BJ (cell line): ENCODE measurements at regions not wholly inside any gene's neighbourhood (a gene's known extent, or its start where the extent isn't known, plus 50 kb on each side); places are given as distances from the start of the nearest gene placed in this dataset.

ENCODE experiments used
- CTCF ChIA-PET: fragments of 350-600 bp; formaldehyde crosslinking; extraction: SDS; loops from one replicate; lab custom pipeline; 2021; ENCODE audit warnings: antibody characterized with exemption, inconsistent platforms; lab: Yijun Ruan, JAX
- POLR2A ChIA-PET: fragments of 300-600 bp; sonication (Branson Sonifier 250); formaldehyde crosslinking; extraction: SDS; loops from one replicate; lab custom pipeline; 2021; ENCODE audit warnings: antibody characterized with exemption; lab: Charles Lee
- DNase-seq: peaks from one replicate; pipeline ENCODE4 v3.0.0-alpha.2; 2011; ENCODE audit warnings: low read depth
- H3K27me3 ChIP-seq: 2 replicates; pipeline ENCODE4 v1.6.0; 2011; ENCODE audit warnings: low read length; ENCODE audit not compliant: control insufficient read depth, insufficient read depth
- H3K36me3 ChIP-seq: 2 replicates; pipeline ENCODE4 v1.5.1; 2011; ENCODE audit warnings: low read length; ENCODE audit not compliant: control insufficient read depth, insufficient read depth
- H3K4me3 ChIP-seq: 2 replicates; pipeline ENCODE4 v1.5.1; 2011; ENCODE audit warnings: low read depth, mild to moderate bottlenecking, control low read depth, low read length
- TF ChIP-seq, protein P1 (sequence below): IDR thresholded peaks from 2 replicates; pipeline ENCODE4 v1.5.1; 2011; ENCODE audit warnings: low read depth, mild to moderate bottlenecking, control low read depth, inconsistent platforms, low read length, moderate library complexity; ENCODE audit not compliant: insufficient read depth

DNA sequence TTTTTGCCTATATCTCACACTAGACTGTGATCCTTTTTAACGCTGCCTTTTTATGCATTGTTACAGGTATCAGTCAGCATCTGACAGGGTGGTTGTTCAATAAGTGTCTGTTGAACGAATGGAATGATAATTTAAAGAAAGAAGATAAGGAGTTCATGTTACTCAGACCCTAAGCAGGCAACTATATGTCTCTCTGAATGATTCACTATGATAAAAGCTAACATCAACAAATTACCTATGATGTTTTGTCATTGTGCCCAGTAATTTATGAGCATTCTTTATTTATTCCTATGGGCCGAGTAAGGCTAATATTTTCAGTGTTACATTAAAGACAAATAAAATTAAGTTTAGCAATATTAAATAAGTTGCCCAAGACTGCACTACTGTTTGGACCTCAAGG, 435.0 kb upstream of the KIF2B start:
- Histone ChIP-seq H3K4me3 (no peak overlapping the region), H3K27me3 (no peaks in the 10 kb centered on the region), H3K36me3 (no peaks in the 10 kb centered on the region)
- ChIA-PET POLR2A (no interaction called here), CTCF (no interaction called here)
- no peak for DNase-seq
- TF ChIP-seq, protein P1, sequence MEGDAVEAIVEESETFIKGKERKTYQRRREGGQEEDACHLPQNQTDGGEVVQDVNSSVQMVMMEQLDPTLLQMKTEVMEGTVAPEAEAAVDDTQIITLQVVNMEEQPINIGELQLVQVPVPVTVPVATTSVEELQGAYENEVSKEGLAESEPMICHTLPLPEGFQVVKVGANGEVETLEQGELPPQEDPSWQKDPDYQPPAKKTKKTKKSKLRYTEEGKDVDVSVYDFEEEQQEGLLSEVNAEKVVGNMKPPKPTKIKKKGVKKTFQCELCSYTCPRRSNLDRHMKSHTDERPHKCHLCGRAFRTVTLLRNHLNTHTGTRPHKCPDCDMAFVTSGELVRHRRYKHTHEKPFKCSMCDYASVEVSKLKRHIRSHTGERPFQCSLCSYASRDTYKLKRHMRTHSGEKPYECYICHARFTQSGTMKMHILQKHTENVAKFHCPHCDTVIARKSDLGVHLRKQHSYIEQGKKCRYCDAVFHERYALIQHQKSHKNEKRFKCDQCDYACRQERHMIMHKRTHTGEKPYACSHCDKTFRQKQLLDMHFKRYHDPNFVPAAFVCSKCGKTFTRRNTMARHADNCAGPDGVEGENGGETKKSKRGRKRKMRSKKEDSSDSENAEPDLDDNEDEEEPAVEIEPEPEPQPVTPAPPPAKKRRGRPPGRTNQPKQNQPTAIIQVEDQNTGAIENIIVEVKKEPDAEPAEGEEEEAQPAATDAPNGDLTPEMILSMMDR, result no peak

DNA sequence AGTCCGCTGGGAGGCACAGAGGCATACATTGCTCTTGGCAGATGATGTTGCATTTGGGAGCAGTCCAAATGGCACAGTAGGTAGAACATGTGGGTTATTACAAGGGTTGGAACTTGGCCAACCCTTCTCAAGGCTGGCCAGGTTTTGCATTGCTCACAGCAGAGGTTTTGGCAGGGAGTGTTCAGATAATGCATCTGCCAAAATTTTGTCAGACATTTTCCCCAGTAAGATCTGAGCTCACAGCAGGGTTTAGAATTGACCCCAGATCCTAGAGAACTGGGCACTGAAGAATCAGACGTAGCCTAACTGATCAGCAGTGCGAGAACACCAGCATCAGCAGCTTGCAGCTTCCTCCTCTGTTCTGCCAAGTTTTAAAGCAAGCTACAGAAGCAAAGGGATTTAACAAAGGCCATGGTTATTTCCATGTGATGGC, 468.8 kb upstream of the KIF2B start:
- POLR2A ChIA-PET, result no interaction called here
- no peak overlapping the region for H3K4me3 ChIP-seq
- no peaks in the 10 kb centered on the region for H3K36me3 ChIP-seq
- CTCF ChIA-PET, result no interaction called here
- TF ChIP-seq, protein P1, result no peak
- no peak for DNase-seq
- no peaks in the 10 kb centered on the region for H3K27me3 ChIP-seq

DNA sequence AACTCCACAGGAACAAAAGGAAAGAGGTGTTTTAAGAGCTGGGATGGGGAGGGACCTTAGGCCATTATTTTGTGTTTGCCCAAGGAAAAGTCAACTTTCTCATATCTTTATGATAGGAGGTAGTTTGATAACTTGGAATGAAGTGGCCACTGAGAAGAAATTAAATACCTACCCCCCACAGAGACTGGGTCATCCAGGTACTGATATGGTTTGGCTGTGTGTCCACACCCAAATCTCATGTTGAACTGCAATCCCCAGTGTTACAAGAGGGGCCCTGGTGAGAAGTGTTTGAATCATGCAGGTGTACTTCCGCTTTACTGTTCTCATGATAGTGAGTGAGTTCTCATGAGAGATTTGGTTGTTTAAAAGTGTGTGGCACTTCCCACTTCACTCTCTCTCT, 477.9 kb upstream of the KIF2B start:
- Histone ChIP-seq H3K36me3 (no peaks in the 10 kb centered on the region), H3K4me3 (no peak overlapping the region), H3K27me3 (no peaks in the 10 kb centered on the region)
- ChIA-PET POLR2A (no interaction called here), CTCF (no interaction called here)
- TF ChIP-seq, protein P1, result no peak
- no peak for DNase-seq

DNA sequence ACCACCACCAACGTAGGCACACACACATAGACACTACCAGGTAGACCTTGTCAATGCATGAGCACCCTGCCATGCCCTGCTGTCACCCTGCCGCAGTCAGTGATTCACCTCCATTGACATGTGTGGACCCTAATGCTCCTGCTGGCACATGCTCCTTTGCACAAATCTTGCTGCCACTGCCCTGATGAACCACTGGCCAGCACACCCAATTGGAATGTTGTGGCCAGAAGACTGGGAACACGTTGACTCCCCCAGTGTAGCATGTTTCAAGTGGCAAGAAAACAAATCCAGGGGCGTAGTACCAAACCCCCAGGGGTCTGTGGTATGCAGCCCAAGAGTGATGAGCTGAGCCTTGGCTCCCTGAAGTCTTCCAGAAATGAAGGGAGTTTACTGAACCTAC, 486.4 kb upstream of the KIF2B start:
- TF ChIP-seq, protein P1, result no peak
- ChIA-PET POLR2A (no interaction called here), CTCF (no interaction called here)
- Histone ChIP-seq H3K36me3 (no peaks in the 10 kb centered on the region), H3K27me3 (no peaks in the 10 kb centered on the region), H3K4me3 (no peak overlapping the region)
- DNase-seq, result no peak

DNA sequence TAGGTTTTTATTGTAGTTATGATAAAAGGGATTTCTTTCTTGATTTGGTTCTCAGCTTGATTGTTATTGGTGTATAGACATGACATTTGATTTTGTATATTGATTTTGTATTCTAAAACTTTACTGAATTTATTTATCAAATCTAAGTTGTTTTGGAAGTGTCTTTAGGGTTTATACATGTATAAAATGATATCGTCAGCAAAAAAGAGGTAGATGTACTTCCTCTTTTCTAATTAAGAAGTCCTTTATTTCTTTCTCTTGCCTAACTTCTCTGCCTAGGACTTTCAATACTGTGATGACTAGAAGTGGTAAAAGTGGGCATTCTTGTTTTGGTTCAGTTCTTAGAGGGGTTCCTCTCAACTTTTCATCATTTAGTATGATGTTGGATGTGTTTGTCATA, 487.3 kb upstream of the KIF2B start:
- ChIA-PET CTCF (no interaction called here), POLR2A (no interaction called here)
- no peak overlapping the region for H3K4me3 ChIP-seq

More for the DNA sequence above, 487.3 kb upstream of the KIF2B start:
- TF ChIP-seq, protein P1, result no peak
- H3K36me3 ChIP-seq, result no peaks in the 10 kb centered on the region
- no peak for DNase-seq
- no peaks in the 10 kb centered on the region for H3K27me3 ChIP-seq
